H9 (cell line): ENCODE measurements at regions not wholly inside any gene's neighbourhood (a gene's known extent, or its start where the extent isn't known, plus 50 kb on each side); places are given as distances from the start of the nearest gene placed in this dataset.

ENCODE experiments used
- DNase-seq: peaks from one replicate; pipeline ENCODE4 v3.0.0-alpha.2; 2017
- H2AFZ ChIP-seq: one replicate; pipeline ENCODE4 v1.6.1; 2013; ENCODE audit warnings: mild to moderate bottlenecking, low read length, control low read depth, moderate library complexity
- H2AK5ac ChIP-seq: 2 replicates; pipeline ENCODE4 v1.6.1; 2013; ENCODE audit warnings: low read length, control low read depth, mixed read lengths; ENCODE audit not compliant: insufficient read length
- H2BK120ac ChIP-seq: one replicate; pipeline ENCODE4 v1.6.1; 2013; ENCODE audit warnings: low read depth, mild to moderate bottlenecking, low read length, control low read depth, inconsistent platforms; ENCODE audit not compliant: poor library complexity, severe bottlenecking
- H2BK12ac ChIP-seq: 2 replicates; pipeline ENCODE4 v1.6.1; 2013; ENCODE audit warnings: low read length, control low read depth, mixed read lengths, low read depth; ENCODE audit not compliant: insufficient read length
- H2BK15ac ChIP-seq: 2 replicates; pipeline ENCODE4 v1.6.1; 2013; ENCODE audit warnings: low read depth, low read length, control low read depth
- H2BK20ac ChIP-seq: one replicate; pipeline ENCODE4 v1.6.1; 2013; ENCODE audit warnings: low read depth, mild to moderate bottlenecking, low read length, control low read depth, inconsistent platforms; ENCODE audit not compliant: poor library complexity, severe bottlenecking
- H2BK5ac ChIP-seq: 2 replicates; pipeline ENCODE4 v1.6.1; 2013; ENCODE audit warnings: low read length, control low read depth, mixed read lengths; ENCODE audit not compliant: insufficient read length
- H3K14ac ChIP-seq: 2 replicates; pipeline ENCODE4 v1.6.1; 2013; ENCODE audit warnings: low read length, control low read depth; ENCODE audit not compliant: insufficient read depth
- H3K18ac ChIP-seq: 2 replicates; pipeline ENCODE4 v1.6.1; 2013; ENCODE audit warnings: low read depth, mild to moderate bottlenecking, mixed read lengths, low read length, control low read depth; ENCODE audit not compliant: insufficient read length
- H3K23ac ChIP-seq: 2 replicates; pipeline ENCODE4 v1.6.1; 2013; ENCODE audit warnings: low read length, control low read depth, mixed read lengths, low read depth; ENCODE audit not compliant: insufficient read length
- H3K23me2 ChIP-seq: 2 replicates; pipeline ENCODE4 v1.6.1; 2013; ENCODE audit warnings: low read depth, mild to moderate bottlenecking, mixed read lengths, low read length, control low read depth; ENCODE audit not compliant: insufficient read length, poor library complexity, severe bottlenecking
- H3K27ac ChIP-seq: 2 replicates; pipeline ENCODE4 v1.5.1; 2013; ENCODE audit warnings: low read length, control low read depth, mixed read lengths, low read depth; ENCODE audit not compliant: insufficient read length
- H3K27me3 ChIP-seq: 2 replicates; pipeline ENCODE4 v1.6.1; 2013; ENCODE audit warnings: low read length, control low read depth, inconsistent platforms; ENCODE audit not compliant: insufficient read depth
- H3K4ac ChIP-seq: 2 replicates; pipeline ENCODE4 v1.6.1; 2013; ENCODE audit warnings: low read depth, mild to moderate bottlenecking, control low read depth, inconsistent platforms, low read length, moderate library complexity
- H3K4me1 ChIP-seq: 2 replicates; pipeline ENCODE4 v1.6.1; 2013; ENCODE audit warnings: low read length, control low read depth, inconsistent platforms; ENCODE audit not compliant: insufficient read depth
- H3K4me2 ChIP-seq: 2 replicates; pipeline ENCODE4 v1.6.1; 2013; ENCODE audit warnings: low read length, control low read depth, mixed read lengths; ENCODE audit not compliant: insufficient read length, insufficient read depth
- H3K56ac ChIP-seq: 2 replicates; pipeline ENCODE4 v1.6.1; 2013; ENCODE audit warnings: low read depth, mild to moderate bottlenecking, mixed read lengths, low read length, control low read depth; ENCODE audit not compliant: insufficient read length
- H3K79me1 ChIP-seq: 2 replicates; pipeline ENCODE4 v1.6.1; 2013; ENCODE audit warnings: low read depth, mild to moderate bottlenecking, moderate library complexity, low read length, control low read depth, inconsistent platforms; ENCODE audit not compliant: insufficient read depth, poor library complexity, severe bottlenecking
- H3K79me2 ChIP-seq: 2 replicates; pipeline ENCODE4 v1.6.1; 2013; ENCODE audit warnings: low read length, control low read depth, inconsistent platforms; ENCODE audit not compliant: insufficient read depth
- H3K9ac ChIP-seq: 2 replicates; pipeline ENCODE4 v1.6.1; 2013; ENCODE audit warnings: low read length, control low read depth, mixed read lengths; ENCODE audit not compliant: insufficient read length; ENCODE audit errors: extremely low read depth
- H3K9me3 ChIP-seq: one replicate; pipeline ENCODE4 v1.6.1; 2013; ENCODE audit warnings: low read depth, low read length, inconsistent platforms; ENCODE audit not compliant: control insufficient read depth
- H3T11ph ChIP-seq: one replicate; pipeline ENCODE4 v1.6.1; 2013; ENCODE audit warnings: mild to moderate bottlenecking, low read length, control low read depth, inconsistent platforms
- H4K20me1 ChIP-seq: one replicate; pipeline ENCODE4 v1.6.1; 2013; ENCODE audit not compliant: control insufficient read depth, insufficient read length, insufficient read depth
- H4K5ac ChIP-seq: 2 replicates; pipeline ENCODE4 v1.6.1; 2013; ENCODE audit warnings: low read depth, mild to moderate bottlenecking, mixed read lengths, low read length, control low read depth; ENCODE audit not compliant: insufficient read length
- H4K8ac ChIP-seq: replicated peaks from 2 replicates; pipeline ENCODE4 v1.6.1; 2013; ENCODE audit warnings: low read length, control low read depth, mixed read lengths, low read depth; ENCODE audit not compliant: insufficient read length
- H4K91ac ChIP-seq: 2 replicates; pipeline ENCODE4 v1.6.1; 2013; ENCODE audit warnings: low read depth, mild to moderate bottlenecking, moderate library complexity, mixed read lengths, low read length, control low read depth; ENCODE audit not compliant: insufficient read length
- H3K27ac Mint-ChIP-seq, 3 experiments: 2 replicates in 2 of 3; 3 replicates in 1 of 3; pipeline ENCODE4 v1.8.0; 2020 to 2021; ENCODE audit warnings: mixed read lengths in 3 of 3, mild to moderate bottlenecking in 1 of 3, moderate library complexity in 1 of 3
- H3K27me3 Mint-ChIP-seq: 2 replicates; pipeline ENCODE4 v1.8.0; 2021; ENCODE audit warnings: low read depth, mild to moderate bottlenecking, moderate library complexity, mixed read lengths
- H3K36me3 Mint-ChIP-seq, 3 experiments: 2 replicates in 2 of 3; 3 replicates in 1 of 3; pipeline ENCODE4 v1.8.0; 2020 to 2021; ENCODE audit warnings: low read depth in 3 of 3, mixed read lengths in 3 of 3; ENCODE audit not compliant: insufficient read depth in 1 of 3
- H3K4me1 Mint-ChIP-seq, 2 experiments: 2 replicates each; pipeline ENCODE4 v1.8.0; 2020; ENCODE audit warnings: mixed read lengths in 2 of 2
- H3K4me3 Mint-ChIP-seq, 2 experiments: 2 replicates in 1 of 2; 3 replicates in 1 of 2; pipeline ENCODE4 v1.8.0; 2020 to 2021; ENCODE audit warnings: mild to moderate bottlenecking in 2 of 2, mixed read lengths in 2 of 2, moderate library complexity in 1 of 2
- H3K9me3 Mint-ChIP-seq, 2 experiments: 2 replicates in 1 of 2; 3 replicates in 1 of 2; pipeline ENCODE4 v1.8.0; 2020; ENCODE audit warnings: mild to moderate bottlenecking in 2 of 2, mixed read lengths in 2 of 2, moderate library complexity in 1 of 2
- CTCF ChIP-seq: fragments of 200-600 bp; sonication (generic); conservative IDR thresholded peaks from 3 replicates; pipeline ENCODE4 v1.8.0; 2021; ENCODE audit warnings: antibody characterized with exemption, mild to moderate bottlenecking
- WGBS: extraction: QIAGEN DNeasy Blood & Tissue Kit; methylation state at CpG from one replicate; pipeline ENCODE4 v1.1.7; 2013; ENCODE audit warnings: missing lambda C conversion rate, low lambda C conversion rate, mixed read lengths; ENCODE audit not compliant: insufficient read length; ENCODE audit errors: extremely low coverage; 5-methylcytosine and 5-hydroxymethylcytosine counted together

- no peak overlapping the region for H3K4ac ChIP-seq
- no peak overlapping the region for H3K18ac ChIP-seq
- no peaks in the 10 kb centered on the region for H3K4me1 ChIP-seq
- no peak overlapping the region for H2AFZ ChIP-seq
- WGBS = no CpG with 5 or more reads among the region's 31 CpGs
- H4K5ac ChIP-seq = no peak overlapping the region
- H3K36me3 Mint-ChIP-seq = no peaks in the 10 kb centered on the region
- H4K8ac ChIP-seq = no peak overlapping the region
- peak overlapping the region; percentile 39 for H3K4me2 ChIP-seq
- no peaks in the 10 kb centered on the region for H3K9me3 ChIP-seq
- TF ChIP-seq CTCF = no peak
- H3K23ac ChIP-seq = no peak overlapping the region
- H3K9ac ChIP-seq = no peak overlapping the region
- no peak overlapping the region for H3K27ac ChIP-seq
- H3T11ph ChIP-seq = no peak overlapping the region
- H3K79me2 ChIP-seq = no peaks in the 10 kb centered on the region
- H3K27ac Mint-ChIP-seq = no peak overlapping the region
- H4K91ac ChIP-seq = no peak overlapping the region
- H3K14ac ChIP-seq = no peak overlapping the region; the same call in 1 of the 2 replicates
- no peaks in the 10 kb centered on the region for H3K79me1 ChIP-seq
- H3K27me3 ChIP-seq = peaks cover 6% of the 10 kb centered on the region; the same call in 1 of the 2 replicates
- peaks cover 66% of the 10 kb centered on the region for H3K27me3 Mint-ChIP-seq
- no peak overlapping the region for H3K56ac ChIP-seq
- H2BK15ac ChIP-seq = no peak overlapping the region
- no peak overlapping the region for H2BK12ac ChIP-seq
- no peak overlapping the region for H2AK5ac ChIP-seq
- H2BK120ac ChIP-seq = no peak overlapping the region
- no peak overlapping the region for H2BK5ac ChIP-seq
- H3K9me3 Mint-ChIP-seq = no peaks in the 10 kb centered on the region
- H3K4me3 Mint-ChIP-seq = no peak overlapping the region
- DNase-seq = peak; percentile 28
- peaks cover 13 to 19% of the 10 kb centered on the region in 2 experiments for H3K4me1 Mint-ChIP-seq
- H4K20me1 ChIP-seq = no peaks in the 10 kb centered on the region
- peaks cover 6% of the 10 kb centered on the region for H3K23me2 ChIP-seq
- no peak overlapping the region for H2BK20ac ChIP-seq
Measured at GRCh38 chr6:165854863-165855593, 192.0 kb upstream of the PDE10A start.
